HepG2 (cell line): ENCODE measurements at regions not wholly inside any gene's neighbourhood (a gene's known extent, or its start where the extent isn't known, plus 50 kb on each side); places are given as distances from the start of the nearest gene placed in this dataset.

Experiments
- ATAC-seq: fragments of 200-7000 bp; cut with Tn5 transposase; 3 replicates; pipeline ENCODE4 v1.9.1; 2020; ENCODE audit warnings: mild to moderate bottlenecking, moderate library complexity
- BruUV-seq: library from RNA; stranded (reverse); fragments of 400-500 nt; replicated peaks from 2 replicates; lab custom pipeline; 2021; lab: Mats Ljungman, UMichigan
- CTCF ChIA-PET: fragments of 300-600 bp; formaldehyde crosslinking; extraction: SDS; loops from one replicate; lab custom pipeline; 2021; ENCODE audit warnings: low total read pairs, inconsistent platforms, low intra/inter-chr PET ratio; lab: Yijun Ruan, JAX
- POLR2A ChIA-PET: fragments of 350-600 bp; sonication (Branson Sonifier 250); formaldehyde crosslinking; loops from one replicate; lab custom pipeline; 2020; ENCODE audit warnings: antibody characterized with exemption, inconsistent platforms; lab: Yijun Ruan, JAX
- DNase-seq: peaks from one replicate; pipeline ENCODE4 v3.0.0-alpha.2; 2015; ENCODE audit warnings: low spot score
- FAIRE-seq: peaks from 3 replicates; lab custom pipeline; 2011; peaks lifted over from hg19 to GRCh38; lab: Jason Lieb, UNC
- H2AFZ ChIP-seq: one replicate; pipeline ENCODE4 v1.6.1; 2011; ENCODE audit warnings: low read length, inconsistent platforms
- H3K27ac ChIP-seq: fragments of 300-600 bp; 3 replicates; pipeline ENCODE4 v1.8.0; 2011; ENCODE audit warnings: mixed run types, mild to moderate bottlenecking, mixed read lengths, low read length, inconsistent platforms; ENCODE audit not compliant: insufficient read depth; ENCODE audit errors: extremely low read length
- H3K27me3 ChIP-seq, 2 experiments: fragments of 200-600 bp in 1 of 2; 2 replicates in 1 of 2; 3 replicates in 1 of 2; pipeline versions ENCODE4 v1.6.0 to v1.8.0; 2011; ENCODE audit warnings: low read length in 2 of 2, mild to moderate bottlenecking in 2 of 2, moderate library complexity in 2 of 2, inconsistent platforms in 1 of 2; ENCODE audit not compliant: insufficient read depth in 2 of 2, control insufficient read depth in 1 of 2
- H3K36me3 ChIP-seq, 2 experiments: fragments of 200-600 bp in 1 of 2; replicated peaks in 1 of 2; 2 replicates in 1 of 2; 3 replicates in 1 of 2; pipeline versions ENCODE4 v1.5.1 to v1.8.0; 2011; ENCODE audit warnings: low read length in 2 of 2, inconsistent platforms in 1 of 2; ENCODE audit not compliant: insufficient read depth in 2 of 2, control insufficient read depth in 1 of 2
- H3K4me1 ChIP-seq: 2 replicates; pipeline ENCODE4 v1.5.1; 2012; ENCODE audit warnings: low read length, inconsistent platforms; ENCODE audit not compliant: insufficient read depth
- H3K4me2 ChIP-seq: 2 replicates; pipeline ENCODE4 v1.6.0; 2011; ENCODE audit warnings: low read depth, low read length, inconsistent platforms
- H3K4me3 ChIP-seq, 3 experiments: fragments of 200-600 bp in 1 of 3; sonication (generic), shearing (Covaris generic) in 1 of 3; replicated peaks in 1 of 3; 2 replicates each; pipeline ENCODE4 v1.5.1; 2011 to 2016; ENCODE audit warnings: low read length in 3 of 3, inconsistent platforms in 2 of 3, low read depth in 2 of 3, mild to moderate bottlenecking in 2 of 3, control low read depth in 1 of 3, mixed read lengths in 1 of 3; ENCODE audit not compliant: insufficient read depth in 1 of 3
- H3K79me2 ChIP-seq: one replicate; pipeline ENCODE4 v1.6.1; 2011; ENCODE audit warnings: low read length, inconsistent platforms; ENCODE audit not compliant: insufficient read depth
- H3K9ac ChIP-seq: 2 replicates; pipeline ENCODE4 v1.6.0; 2011; ENCODE audit warnings: mild to moderate bottlenecking, low read depth, low read length, inconsistent platforms; ENCODE audit not compliant: insufficient read depth
- H3K9me3 ChIP-seq: 2 replicates; pipeline ENCODE4 v1.5.1; 2012; ENCODE audit warnings: mild to moderate bottlenecking, low read length
- H4K20me1 ChIP-seq: 2 replicates; pipeline ENCODE4 v1.6.0; 2011; ENCODE audit warnings: inconsistent platforms, mild to moderate bottlenecking, low read length, moderate library complexity; ENCODE audit not compliant: insufficient read depth
- MED8 ChIP-seq: sonication (generic); formaldehyde crosslinking; IDR thresholded peaks from 2 replicates; pipeline ENCODE4 v1.8.1; 2023; ENCODE audit warnings: mild to moderate bottlenecking, missing genetic modification reagents; ENCODE audit not compliant: insufficient replicate concordance
- WIZ ChIP-seq: sonication (generic); formaldehyde crosslinking; IDR thresholded peaks from 2 replicates; pipeline ENCODE4 v1.5.1; 2020; ENCODE audit warnings: mild to moderate bottlenecking, missing genetic modification reagents
- ZBTB38 ChIP-seq: sonication (generic); formaldehyde crosslinking; IDR thresholded peaks from 2 replicates; pipeline ENCODE4 v1.5.1; 2020; ENCODE audit warnings: mild to moderate bottlenecking, missing genetic modification reagents
- ZNF3 ChIP-seq: IDR thresholded peaks from 2 replicates; pipeline ENCODE4 v1.7.0; 2017; ENCODE audit warnings: inconsistent platforms
- ZNF790 ChIP-seq: sonication (generic); formaldehyde crosslinking; IDR thresholded peaks from 2 replicates; pipeline ENCODE4 v1.8.0; 2022; ENCODE audit warnings: missing genetic modification reagents, mild to moderate bottlenecking, borderline replicate concordance
- ZSCAN22 ChIP-seq: sonication (generic); formaldehyde crosslinking; IDR thresholded peaks from 2 replicates; pipeline ENCODE4 v1.4.0; 2020; ENCODE audit warnings: mild to moderate bottlenecking, missing genetic modification reagents
- WGBS: methylation state at CpG from one replicate; pipeline ENCODE4 v1.1.6; 2017; ENCODE audit warnings: low lambda C conversion rate; 5-methylcytosine and 5-hydroxymethylcytosine counted together
- in situ Hi-C: cut with HindIII; loops from 2 replicates; pipeline ENCODE4 v1.10.0; 2017; ENCODE audit warnings: low pct_unique_long_range_greater_than_20kb; ENCODE audit not compliant: extremely low pct_ligation_motif_present
- intact Hi-C: fragments of 100-400 bp; cut with micrococcal nuclease; formaldehyde crosslinking; loops from one replicate; pipeline ENCODE4 v1.10.0; 2022; ENCODE audit not compliant: unreplicated experiment
- TF ChIP-seq, protein P1 (sequence below): sonication (generic); formaldehyde crosslinking; IDR thresholded peaks from 2 replicates; pipeline ENCODE4 v1.5.0; 2020; ENCODE audit warnings: mild to moderate bottlenecking, missing genetic modification reagents
- TF ChIP-seq, protein P2 (sequence below): sonication (generic); formaldehyde crosslinking; IDR thresholded peaks from 2 replicates; pipeline ENCODE4 v1.4.0; 2020; ENCODE audit warnings: missing genetic modification reagents, borderline replicate concordance

DNA sequence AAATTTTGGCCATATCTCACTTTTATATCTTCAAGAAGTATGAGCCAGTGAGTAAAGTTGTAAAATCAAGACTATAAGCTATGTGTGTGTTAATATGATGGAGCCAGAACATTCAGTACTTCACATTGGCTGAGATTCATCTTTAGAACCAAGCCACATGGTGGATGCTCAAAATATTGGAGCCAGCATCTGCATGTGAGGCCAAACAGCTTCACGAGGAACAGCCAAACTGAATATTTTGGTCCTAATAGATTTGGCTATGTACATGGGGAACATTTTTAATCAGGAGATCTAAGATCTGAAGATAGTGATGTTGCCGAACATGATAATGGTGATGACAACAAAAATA, 1089.8 kb downstream of the TUSC7 start (continued):
- TF ChIP-seq, protein P1, sequence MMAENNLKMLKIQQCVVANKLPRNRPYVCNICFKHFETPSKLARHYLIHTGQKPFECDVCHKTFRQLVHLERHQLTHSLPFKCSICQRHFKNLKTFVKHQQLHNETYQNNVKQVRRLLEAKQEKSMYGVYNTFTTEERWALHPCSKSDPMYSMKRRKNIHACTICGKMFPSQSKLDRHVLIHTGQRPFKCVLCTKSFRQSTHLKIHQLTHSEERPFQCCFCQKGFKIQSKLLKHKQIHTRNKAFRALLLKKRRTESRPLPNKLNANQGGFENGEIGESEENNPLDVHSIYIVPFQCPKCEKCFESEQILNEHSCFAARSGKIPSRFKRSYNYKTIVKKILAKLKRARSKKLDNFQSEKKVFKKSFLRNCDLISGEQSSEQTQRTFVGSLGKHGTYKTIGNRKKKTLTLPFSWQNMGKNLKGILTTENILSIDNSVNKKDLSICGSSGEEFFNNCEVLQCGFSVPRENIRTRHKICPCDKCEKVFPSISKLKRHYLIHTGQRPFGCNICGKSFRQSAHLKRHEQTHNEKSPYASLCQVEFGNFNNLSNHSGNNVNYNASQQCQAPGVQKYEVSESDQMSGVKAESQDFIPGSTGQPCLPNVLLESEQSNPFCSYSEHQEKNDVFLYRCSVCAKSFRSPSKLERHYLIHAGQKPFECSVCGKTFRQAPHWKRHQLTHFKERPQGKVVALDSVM (CRISPR knock-in tag), result no peak
- TF ChIP-seq ZSCAN22 (CRISPR knock-in tag), result no peak
- TF ChIP-seq WIZ (CRISPR knock-in tag), result no peak

DNA sequence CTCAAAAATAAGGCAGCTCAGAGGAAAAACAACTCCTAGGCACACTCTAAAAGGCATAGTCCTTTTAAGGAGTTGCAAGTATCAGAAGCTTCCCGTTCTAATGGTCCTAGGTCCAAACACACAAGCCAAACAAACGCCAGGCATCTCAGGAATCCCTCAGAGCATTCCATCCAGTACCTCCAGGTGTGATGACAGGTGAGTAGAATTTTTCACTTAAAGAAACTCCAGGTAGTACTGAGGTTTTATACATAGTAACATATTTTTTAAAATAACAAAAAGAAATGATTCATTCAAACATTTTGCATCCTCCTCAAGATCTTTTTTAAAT, 1092.3 kb downstream of the TUSC7 start:
- ATAC-seq, result no peak
- no peaks in the 10 kb centered on the region for H4K20me1 ChIP-seq
- no peak overlapping the region for H3K4me3 ChIP-seq
- no peak for FAIRE-seq
- H3K27me3 ChIP-seq, result no peaks in the 10 kb centered on the region
- H3K27ac ChIP-seq, result no peak overlapping the region
- H3K36me3 ChIP-seq, result no peaks in the 10 kb centered on the region
- ChIA-PET POLR2A (no interaction called here), CTCF (no interaction called here)
- intact Hi-C loops, result no loop called here
- no peak for DNase-seq
- TF ChIP-seq ZBTB38 (CRISPR knock-in tag) (no peak), ZNF3 (CRISPR knock-in tag) (no peak), MED8 (CRISPR knock-in tag) (no peak), ZNF790 (no peak)
- TF ChIP-seq, protein P2, sequence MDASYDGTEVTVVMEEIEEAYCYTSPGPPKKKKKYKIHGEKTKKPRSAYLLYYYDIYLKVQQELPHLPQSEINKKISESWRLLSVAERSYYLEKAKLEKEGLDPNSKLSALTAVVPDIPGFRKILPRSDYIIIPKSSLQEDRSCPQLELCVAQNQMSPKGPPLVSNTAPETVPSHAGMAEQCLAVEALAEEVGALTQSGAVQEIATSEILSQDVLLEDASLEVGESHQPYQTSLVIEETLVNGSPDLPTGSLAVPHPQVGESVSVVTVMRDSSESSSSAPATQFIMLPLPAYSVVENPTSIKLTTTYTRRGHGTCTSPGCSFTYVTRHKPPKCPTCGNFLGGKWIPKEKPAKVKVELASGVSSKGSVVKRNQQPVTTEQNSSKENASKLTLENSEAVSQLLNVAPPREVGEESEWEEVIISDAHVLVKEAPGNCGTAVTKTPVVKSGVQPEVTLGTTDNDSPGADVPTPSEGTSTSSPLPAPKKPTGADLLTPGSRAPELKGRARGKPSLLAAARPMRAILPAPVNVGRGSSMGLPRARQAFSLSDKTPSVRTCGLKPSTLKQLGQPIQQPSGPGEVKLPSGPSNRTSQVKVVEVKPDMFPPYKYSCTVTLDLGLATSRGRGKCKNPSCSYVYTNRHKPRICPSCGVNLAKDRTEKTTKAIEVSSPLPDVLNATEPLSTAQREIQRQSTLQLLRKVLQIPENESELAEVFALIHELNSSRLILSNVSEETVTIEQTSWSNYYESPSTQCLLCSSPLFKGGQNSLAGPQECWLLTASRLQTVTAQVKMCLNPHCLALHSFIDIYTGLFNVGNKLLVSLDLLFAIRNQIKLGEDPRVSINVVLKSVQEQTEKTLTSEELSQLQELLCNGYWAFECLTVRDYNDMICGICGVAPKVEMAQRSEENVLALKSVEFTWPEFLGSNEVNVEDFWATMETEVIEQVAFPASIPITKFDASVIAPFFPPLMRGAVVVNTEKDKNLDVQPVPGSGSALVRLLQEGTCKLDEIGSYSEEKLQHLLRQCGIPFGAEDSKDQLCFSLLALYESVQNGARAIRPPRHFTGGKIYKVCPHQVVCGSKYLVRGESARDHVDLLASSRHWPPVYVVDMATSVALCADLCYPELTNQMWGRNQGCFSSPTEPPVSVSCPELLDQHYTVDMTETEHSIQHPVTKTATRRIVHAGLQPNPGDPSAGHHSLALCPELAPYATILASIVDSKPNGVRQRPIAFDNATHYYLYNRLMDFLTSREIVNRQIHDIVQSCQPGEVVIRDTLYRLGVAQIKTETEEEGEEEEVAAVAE, result no peak
- H2AFZ ChIP-seq, result no peak overlapping the region
- no TSS peak for BruUV-seq
- no peaks in the 10 kb centered on the region for H3K4me1 ChIP-seq
- H3K9ac ChIP-seq, result no peak overlapping the region
- no peaks in the 10 kb centered on the region for H3K79me2 ChIP-seq
- H3K4me2 ChIP-seq, result no peak overlapping the region
- WGBS, result 9% methylated on average over 2 of the region's 2 CpGs
- in situ Hi-C loops, result no loop called here
- no peaks in the 10 kb centered on the region for H3K9me3 ChIP-seq
